ENCODE measurements at regions not wholly inside any gene's neighbourhood (a gene's known extent, or its start where the extent isn't known, plus 50 kb on each side); places are given as distances from the start of the nearest gene placed in this dataset.

GRCh38 chr5:8861764-8862163, 684.1 kb downstream of the SEMA5A start:
- intact Hi-C loops (cut with DNase I), result no loop called here
- WGBS, 4 donors, result 50 to 59% (median 57%) methylated on average over 5 of the region's 5 CpGs

DNA sequence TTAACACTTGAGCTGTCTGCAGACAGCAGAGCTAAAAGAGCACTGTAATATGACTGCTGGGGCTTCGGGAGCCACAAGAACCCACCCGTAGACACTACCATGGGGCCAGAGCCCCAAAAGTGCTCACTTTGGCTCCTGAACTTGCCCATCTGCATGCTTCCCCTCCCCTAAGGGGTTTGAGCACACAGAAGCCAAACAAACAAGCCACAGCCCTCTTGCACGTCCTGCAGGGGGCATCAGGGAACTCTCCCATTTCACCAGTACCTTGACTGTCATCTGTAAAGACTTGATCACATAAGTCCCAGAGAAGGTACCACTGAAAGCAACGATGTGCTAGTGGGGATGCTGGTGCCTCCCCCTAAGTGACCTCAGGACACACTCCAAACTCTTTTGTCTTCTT, 681.8 kb downstream of the SEMA5A start:
- peaks cover 0 to 3% (median 0%) of the 10 kb centered on the region in 12 donors for H3K9me3 ChIP-seq
- DNase-seq (no peak), ATAC-seq (no peak)
- intact Hi-C loops (cut with DNase I), result no loop called here
- WGBS, 4 donors, result 52 to 56% (median 55%) methylated on average over 4 of the region's 4 CpGs
- TF ChIP-seq POLR2A (IDR thresholded peaks at IDR 0.05), result no peak
- TF ChIP-seq, protein P1, sequence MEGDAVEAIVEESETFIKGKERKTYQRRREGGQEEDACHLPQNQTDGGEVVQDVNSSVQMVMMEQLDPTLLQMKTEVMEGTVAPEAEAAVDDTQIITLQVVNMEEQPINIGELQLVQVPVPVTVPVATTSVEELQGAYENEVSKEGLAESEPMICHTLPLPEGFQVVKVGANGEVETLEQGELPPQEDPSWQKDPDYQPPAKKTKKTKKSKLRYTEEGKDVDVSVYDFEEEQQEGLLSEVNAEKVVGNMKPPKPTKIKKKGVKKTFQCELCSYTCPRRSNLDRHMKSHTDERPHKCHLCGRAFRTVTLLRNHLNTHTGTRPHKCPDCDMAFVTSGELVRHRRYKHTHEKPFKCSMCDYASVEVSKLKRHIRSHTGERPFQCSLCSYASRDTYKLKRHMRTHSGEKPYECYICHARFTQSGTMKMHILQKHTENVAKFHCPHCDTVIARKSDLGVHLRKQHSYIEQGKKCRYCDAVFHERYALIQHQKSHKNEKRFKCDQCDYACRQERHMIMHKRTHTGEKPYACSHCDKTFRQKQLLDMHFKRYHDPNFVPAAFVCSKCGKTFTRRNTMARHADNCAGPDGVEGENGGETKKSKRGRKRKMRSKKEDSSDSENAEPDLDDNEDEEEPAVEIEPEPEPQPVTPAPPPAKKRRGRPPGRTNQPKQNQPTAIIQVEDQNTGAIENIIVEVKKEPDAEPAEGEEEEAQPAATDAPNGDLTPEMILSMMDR (IDR thresholded peaks at IDR 0.05), result peak in 2 of 12 donors; percentile 14 to 15
- no peak overlapping the region for H3K27ac ChIP-seq
- H3K4me1 ChIP-seq, result no peaks in the 10 kb centered on the region
- H3K36me3 ChIP-seq, result no peaks in the 10 kb centered on the region
- no peaks in the 10 kb centered on the region for H3K27me3 ChIP-seq
- no peak overlapping the region for H3K4me3 ChIP-seq

More at GRCh38 chr5:8861764-8862163, 684.1 kb downstream of the SEMA5A start:
- H3K36me3 ChIP-seq, result no peaks in the 10 kb centered on the region
- H3K27me3 ChIP-seq, result no peaks in the 10 kb centered on the region
- ATAC-seq (no peak), DNase-seq (no peak)
- H3K27ac ChIP-seq, result no peak overlapping the region
- H3K4me3 ChIP-seq, result no peak overlapping the region
- TF ChIP-seq POLR2A (IDR thresholded peaks at IDR 0.05), result no peak
- TF ChIP-seq, protein P1 (IDR thresholded peaks at IDR 0.05), result no peak
- H3K4me1 ChIP-seq, result no peaks in the 10 kb centered on the region
- H3K9me3 ChIP-seq, result peaks cover 0 to 3% (median 0%) of the 10 kb centered on the region in 12 donors

- 41 to 47% (median 46%) methylated on average over 5 of the region's 5 CpGs for WGBS, 4 donors
- no peaks in the 10 kb centered on the region for H3K27me3 ChIP-seq
- H3K36me3 ChIP-seq, result no peaks in the 10 kb centered on the region
- intact Hi-C loops (cut with DNase I), result no loop called here
- H3K4me1 ChIP-seq, result no peaks in the 10 kb centered on the region
- no peak for TF ChIP-seq POLR2A (IDR thresholded peaks at IDR 0.05)
- TF ChIP-seq, protein P1 (IDR thresholded peaks at IDR 0.05), result no peak
- no peak for DNase-seq
- no peak for ATAC-seq
- no peak overlapping the region for H3K4me3 ChIP-seq
- no peak overlapping the region for H3K27ac ChIP-seq
- H3K9me3 ChIP-seq, result peaks cover 0 to under 1% (median 0%) of the 10 kb centered on the region in 12 donors
Measured at GRCh38 chr5:8865266-8865665, 680.6 kb downstream of the SEMA5A start.

- TF ChIP-seq POLR2A (IDR thresholded peaks at IDR 0.05), result no peak
- TF ChIP-seq, protein P1 (IDR thresholded peaks at IDR 0.05), result no peak
- Histone ChIP-seq H3K27ac (no peak overlapping the region), H3K36me3 (no peaks in the 10 kb centered on the region)
Measured at GRCh38 chr5:8865686-8866374, 680.0 kb downstream of the SEMA5A start.

More at GRCh38 chr5:8865686-8866374, 680.0 kb downstream of the SEMA5A start:
- H3K4me1 ChIP-seq, result no peaks in the 10 kb centered on the region
- no peaks in the 10 kb centered on the region for H3K27me3 ChIP-seq
- ATAC-seq (no peak), DNase-seq (no peak)
- intact Hi-C loops (cut with DNase I), result no loop called here
- H3K4me3 ChIP-seq, result no peak overlapping the region
- whole genome bisulfite sequencing, 4 donors, result 79 to 88% (median 84%) methylated on average over 7 of the region's 7 CpGs
- no peaks in the 10 kb centered on the region for H3K9me3 ChIP-seq

Measured in heart left ventricle (tissue), 16 donors.